HG03025 (cell line): ENCODE measurements at regions not wholly inside any gene's neighbourhood (a gene's known extent, or its start where the extent isn't known, plus 50 kb on each side); places are given as distances from the start of the nearest gene placed in this dataset.

Experiments used
- ATAC-seq: cut with Tn5 transposase; IDR thresholded peaks from one replicate; pipeline ENCODE4 v1.9.1; 2021; ENCODE audit warnings: mild to moderate bottlenecking, moderate library complexity; ENCODE audit not compliant: unreplicated experiment, low FRiP score

DNA sequence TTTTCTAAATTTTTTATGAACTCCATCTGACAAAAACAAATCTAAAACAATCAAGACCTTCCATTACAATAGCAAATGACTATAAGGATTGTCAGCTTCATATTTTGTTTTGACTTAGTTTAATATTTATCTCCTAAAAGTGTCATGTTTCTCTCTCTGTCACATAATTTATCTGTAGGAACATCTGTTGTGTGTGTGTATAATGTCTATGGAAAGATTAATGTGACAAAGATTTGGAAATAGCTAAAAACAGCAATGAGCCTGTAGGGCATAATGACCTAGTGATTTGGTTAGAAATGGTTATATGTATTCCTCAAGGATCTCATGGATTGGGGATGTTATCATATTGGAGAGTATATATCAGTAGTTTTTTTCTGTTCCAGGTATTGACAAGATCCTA is 69.6 kb upstream of the MDFIC start:
- no peak for ATAC-seq

DNA sequence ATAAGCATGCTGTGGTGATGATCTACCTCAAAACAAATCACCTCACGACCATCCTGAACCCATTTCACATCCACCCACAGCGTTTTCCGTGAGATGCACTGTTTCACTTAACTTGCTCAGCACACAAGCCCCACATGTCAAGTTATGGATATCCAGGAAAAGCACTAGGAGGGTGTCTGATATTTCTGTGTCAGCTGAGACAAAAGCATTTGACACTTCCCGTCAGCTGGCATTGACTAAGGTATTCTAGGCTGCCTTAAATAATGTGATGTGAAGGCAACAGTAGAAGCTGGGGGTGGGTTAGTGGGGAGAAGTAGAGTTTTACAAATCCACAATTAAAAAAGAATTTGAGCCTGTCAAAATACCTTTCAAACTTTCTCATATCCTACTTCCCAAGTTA is 68.7 kb upstream of the MDFIC start:
- ATAC-seq, result no peak

DNA sequence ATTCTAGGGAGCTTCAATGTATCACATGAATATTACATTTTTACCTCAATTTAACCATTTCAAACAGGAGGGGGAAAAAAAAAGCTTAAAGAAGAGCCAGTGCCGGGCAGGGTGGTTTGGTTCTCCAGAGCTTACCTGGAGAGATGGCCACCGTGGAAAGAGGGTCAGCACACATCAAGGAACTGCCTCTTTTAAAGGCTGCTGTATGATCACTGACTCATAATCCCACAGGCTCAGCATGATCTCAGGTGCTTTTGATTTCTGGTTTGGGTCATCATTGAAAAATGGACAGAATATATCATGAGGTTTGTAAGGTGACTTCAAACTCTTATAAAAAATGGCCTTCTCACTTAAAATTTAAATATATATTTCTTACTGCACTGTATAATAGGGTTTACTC is 67.5 kb upstream of the MDFIC start:
- ATAC-seq, result no peak

DNA sequence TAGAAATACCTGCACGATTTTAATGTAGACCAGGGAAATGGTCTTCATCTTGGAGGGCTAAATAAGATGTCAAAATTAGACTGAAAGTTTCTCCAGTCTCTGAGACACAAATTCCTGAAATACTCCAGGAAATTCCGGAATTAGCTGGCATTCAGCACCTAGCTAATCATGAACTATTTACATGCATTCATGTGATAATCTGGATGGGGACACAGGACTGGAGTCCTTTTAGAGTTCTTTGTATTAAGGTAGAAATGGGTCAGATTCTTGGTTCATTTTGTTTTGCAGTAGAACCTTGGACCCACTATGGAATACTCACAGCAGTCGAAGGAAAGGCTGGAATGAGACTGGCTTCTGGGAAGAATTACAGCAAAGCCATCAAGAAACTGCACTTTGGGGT is 65.3 kb upstream of the MDFIC start:
- ATAC-seq, result no peak

DNA sequence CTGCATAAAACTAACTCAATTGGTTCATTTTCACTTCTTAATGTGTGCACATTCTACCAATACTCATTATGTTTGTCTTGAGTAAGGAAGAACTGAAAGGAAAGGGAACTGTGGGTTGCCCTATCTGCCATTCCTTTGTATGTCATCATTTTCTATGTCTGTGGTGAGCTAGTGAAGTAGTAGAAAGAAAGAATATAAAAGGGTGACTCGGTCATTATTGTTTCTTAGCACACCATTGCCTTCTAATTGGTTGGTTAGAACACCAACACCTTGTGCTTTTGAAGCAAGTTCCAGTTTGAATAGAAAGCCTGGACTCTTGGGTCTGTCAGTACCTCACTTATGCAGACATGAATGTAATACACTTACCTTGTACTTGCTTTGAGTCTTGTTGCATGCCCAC is 64.3 kb upstream of the MDFIC start:
- no peak for ATAC-seq

DNA sequence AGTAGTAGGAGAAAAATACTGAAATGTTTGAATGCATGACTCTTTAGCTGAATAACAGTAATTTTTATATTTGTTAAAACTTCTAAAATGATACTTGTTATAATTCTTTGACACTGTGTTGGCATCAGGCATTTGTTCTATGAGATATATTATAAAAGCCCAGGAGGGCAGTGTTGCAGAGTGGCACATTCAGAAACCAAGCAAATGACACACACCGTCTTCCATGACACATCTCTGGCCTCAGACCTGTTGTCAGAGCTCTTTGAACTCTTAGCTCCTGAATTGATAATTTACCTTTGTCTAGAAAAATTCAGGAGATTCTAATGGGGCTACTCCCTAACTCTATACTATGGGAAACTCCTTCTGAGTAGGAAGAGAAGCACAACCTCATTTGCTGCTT is 62.4 kb upstream of the MDFIC start:
- no peak for ATAC-seq

DNA sequence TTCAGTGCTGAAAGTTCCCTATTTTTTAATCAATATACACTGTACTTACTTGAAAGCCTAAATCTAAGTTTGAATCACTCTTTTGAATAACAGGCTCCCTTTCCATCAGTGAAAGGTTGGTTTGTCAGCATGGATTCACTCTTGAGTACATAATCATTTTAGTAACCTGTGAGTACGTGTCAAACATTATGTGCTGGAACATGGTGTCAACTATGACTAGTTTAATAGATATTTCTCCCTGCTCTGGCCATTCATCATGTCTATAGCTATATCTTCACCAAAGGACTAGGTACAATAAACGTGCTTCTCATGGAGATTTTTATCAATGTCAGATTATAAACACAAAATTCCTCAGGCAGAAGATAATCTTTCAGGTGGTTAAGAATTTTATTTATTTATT is 61.7 kb upstream of the MDFIC start:
- ATAC-seq, result no peak

DNA sequence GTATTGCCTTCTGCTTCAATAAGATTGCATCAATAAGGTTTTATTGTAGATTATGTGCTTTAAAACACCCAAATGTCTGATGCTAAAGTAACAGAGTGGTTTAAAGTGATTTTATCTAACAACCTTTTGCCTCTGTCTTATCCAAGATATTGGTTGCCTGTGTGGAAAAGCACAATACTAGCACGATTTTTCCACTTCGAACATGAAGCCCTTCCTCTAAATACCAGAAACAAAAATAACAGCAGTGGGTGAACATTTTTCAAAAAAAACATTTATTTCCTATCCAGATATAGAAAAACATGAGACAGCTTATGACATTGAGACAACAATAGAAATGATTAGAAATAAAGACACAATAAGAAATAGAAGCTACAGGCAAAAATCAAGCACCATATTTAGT is 59.5 kb upstream of the MDFIC start:
- ATAC-seq, result no peak

DNA sequence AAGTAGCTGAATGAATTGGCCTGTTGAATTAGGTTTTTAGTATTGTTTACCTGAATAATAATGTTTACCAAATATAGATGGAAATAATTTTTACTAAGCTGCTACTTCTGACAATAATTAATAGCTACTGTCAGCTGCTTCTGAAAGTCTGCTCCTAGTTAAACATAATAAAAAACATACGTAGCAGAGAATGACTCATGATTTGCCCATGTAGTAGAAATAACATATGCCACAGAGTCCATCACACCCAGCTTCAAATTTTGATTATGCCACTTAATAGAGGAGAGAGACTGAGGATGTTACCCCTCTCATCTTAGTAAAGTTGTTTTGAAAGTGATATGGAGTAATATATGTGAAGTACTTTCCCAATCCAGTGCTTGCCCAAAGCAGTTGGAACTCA is 57.6 kb upstream of the MDFIC start:
- ATAC-seq, result no peak

DNA sequence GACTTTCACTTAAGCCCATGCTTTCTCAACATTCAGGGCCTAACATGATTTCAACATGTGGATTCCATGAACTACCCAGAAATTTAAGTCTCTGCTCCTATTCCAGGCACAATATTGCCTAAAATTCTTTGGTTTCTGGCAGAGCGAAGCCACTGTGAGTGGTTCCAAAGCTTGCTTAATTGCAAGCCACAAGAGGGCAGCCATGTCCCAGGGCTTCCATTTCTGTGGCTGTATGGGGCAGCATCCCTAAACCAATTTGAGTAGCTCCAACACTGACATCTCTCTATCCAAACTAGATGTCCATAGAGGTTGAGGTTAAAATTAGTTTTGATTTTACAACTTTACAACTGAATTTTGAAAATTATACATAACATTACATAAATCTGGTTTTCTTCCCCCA is 56.3 kb upstream of the MDFIC start:
- ATAC-seq, result peak; percentile 95
